DOHH2 (cell line): ENCODE measurements at regions not wholly inside any gene's neighbourhood (a gene's known extent, or its start where the extent isn't known, plus 50 kb on each side); places are given as distances from the start of the nearest gene placed in this dataset.

Experiments
- EZH2phosphoT487 ChIP-seq: fragments of 200-600 bp; sonication (generic); IDR thresholded peaks from 2 replicates; pipeline ENCODE4 v1.6.1; 2017; ENCODE audit warnings: borderline replicate concordance, mild to moderate bottlenecking, antibody characterized with exemption, low read length, moderate library complexity, mixed read lengths
- TF ChIP-seq, protein P1 (sequence below): fragments of 200-600 bp; sonication (generic); IDR thresholded peaks from one replicate; pipeline ENCODE4 v1.5.1; 2014; ENCODE audit warnings: antibody characterized with exemption, mild to moderate bottlenecking, low read depth, low read length; ENCODE audit not compliant: poor library complexity, severe bottlenecking

DNA sequence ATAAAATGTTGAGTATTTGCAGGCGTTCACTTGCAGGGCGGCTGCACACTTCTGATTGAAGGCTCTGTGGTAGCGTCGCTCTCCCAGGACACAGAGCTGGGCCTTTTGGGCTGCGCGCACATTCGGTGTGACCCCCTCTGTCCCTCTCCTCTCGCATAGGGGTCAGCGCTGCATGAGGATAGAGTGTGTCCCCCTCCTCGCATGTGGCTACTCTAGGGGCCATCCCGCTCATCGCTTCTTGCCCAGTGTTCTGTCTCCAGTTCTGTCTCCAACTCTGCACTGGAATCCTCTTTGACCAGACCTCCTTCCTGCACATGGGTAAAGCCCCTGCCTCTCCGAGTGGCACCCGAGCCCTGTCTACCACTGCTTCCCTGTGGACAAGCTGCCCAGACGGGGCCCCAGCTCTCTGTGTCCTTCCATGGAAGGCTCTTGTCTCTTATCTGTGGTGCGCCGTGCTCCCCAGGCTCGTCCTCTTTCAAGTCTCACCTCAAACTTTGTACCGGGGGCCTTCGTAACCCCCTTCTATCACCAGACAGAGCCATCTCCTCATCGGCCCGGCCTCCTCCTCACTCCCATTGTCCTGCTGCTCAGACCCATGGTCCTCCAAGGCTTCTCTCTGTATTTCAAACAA, 278.0 kb upstream of the HDAC4 start:
- TF ChIP-seq, protein P1, sequence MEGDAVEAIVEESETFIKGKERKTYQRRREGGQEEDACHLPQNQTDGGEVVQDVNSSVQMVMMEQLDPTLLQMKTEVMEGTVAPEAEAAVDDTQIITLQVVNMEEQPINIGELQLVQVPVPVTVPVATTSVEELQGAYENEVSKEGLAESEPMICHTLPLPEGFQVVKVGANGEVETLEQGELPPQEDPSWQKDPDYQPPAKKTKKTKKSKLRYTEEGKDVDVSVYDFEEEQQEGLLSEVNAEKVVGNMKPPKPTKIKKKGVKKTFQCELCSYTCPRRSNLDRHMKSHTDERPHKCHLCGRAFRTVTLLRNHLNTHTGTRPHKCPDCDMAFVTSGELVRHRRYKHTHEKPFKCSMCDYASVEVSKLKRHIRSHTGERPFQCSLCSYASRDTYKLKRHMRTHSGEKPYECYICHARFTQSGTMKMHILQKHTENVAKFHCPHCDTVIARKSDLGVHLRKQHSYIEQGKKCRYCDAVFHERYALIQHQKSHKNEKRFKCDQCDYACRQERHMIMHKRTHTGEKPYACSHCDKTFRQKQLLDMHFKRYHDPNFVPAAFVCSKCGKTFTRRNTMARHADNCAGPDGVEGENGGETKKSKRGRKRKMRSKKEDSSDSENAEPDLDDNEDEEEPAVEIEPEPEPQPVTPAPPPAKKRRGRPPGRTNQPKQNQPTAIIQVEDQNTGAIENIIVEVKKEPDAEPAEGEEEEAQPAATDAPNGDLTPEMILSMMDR = no peak
- no peak for TF ChIP-seq EZH2phosphoT487
